HCT116 (cell line): ENCODE measurements at regions not wholly inside any gene's neighbourhood (a gene's known extent, or its start where the extent isn't known, plus 50 kb on each side); places are given as distances from the start of the nearest gene placed in this dataset.

ENCODE experiments used
- ATAC-seq: fragments of 200-7000 bp; cut with Tn5 transposase; 2 replicates; pipeline ENCODE4 v1.9.1; 2020; ENCODE audit warnings: mild to moderate bottlenecking, moderate library complexity
- BruUV-seq: library from RNA; stranded (reverse); fragments of 400-500 nt; replicated peaks from 2 replicates; lab custom pipeline; 2021; lab: Mats Ljungman, UMichigan
- CTCF ChIA-PET: fragments of 300-600 bp; sonication (Branson Sonifier 250); formaldehyde crosslinking; loops from one replicate; lab custom pipeline; 2021; ENCODE audit warnings: antibody characterized with exemption; lab: Charles Lee
- POLR2A ChIA-PET: fragments of 300-600, 350-600 bp; sonication (Branson Sonifier 250); formaldehyde crosslinking; loops from one replicate; lab custom pipeline; 2021; ENCODE audit warnings: antibody characterized with exemption; lab: Charles Lee
- RAD21 ChIA-PET, 2 experiments: fragments of 300-600 bp; sonication (Branson Sonifier 250); formaldehyde crosslinking; loops; one replicate each; lab custom pipeline; 2023; ENCODE audit warnings: low total read pairs in 2 of 2; ENCODE audit not compliant: uncharacterized antibody in 2 of 2, unreplicated experiment in 2 of 2, low non-redundant PET in 1 of 2; lab: Charles Lee
- DNase-seq: peaks from one replicate; pipeline ENCODE4 v3.0.0-alpha.2; 2010; ENCODE audit warnings: low read depth, low spot score
- H2AFZ ChIP-seq: fragments of 200-600 bp; shearing (Covaris generic), sonication (generic); 2 replicates; pipeline ENCODE4 v1.6.1; 2017; ENCODE audit warnings: low read depth, mixed run types, mixed read lengths, antibody characterized with exemption, low read length; ENCODE audit not compliant: poor library complexity, severe bottlenecking
- H3K27ac ChIP-seq: 2 replicates; pipeline ENCODE4 v1.5.1; 2012; ENCODE audit warnings: low read depth, low read length
- H3K27me3 ChIP-seq: fragments of 200-600 bp; sonication (generic); 2 replicates; pipeline ENCODE4 v1.6.1; 2016; ENCODE audit warnings: mixed run types, low read length, mixed read lengths; ENCODE audit not compliant: insufficient read depth
- H3K36me3 ChIP-seq, 2 experiments: fragments of 200-500 bp in 1 of 2; fragments of 200-600 bp in 1 of 2; sonication (Bioruptor generic) in 1 of 2; sonication (generic) in 1 of 2; 2 replicates each; pipeline versions ENCODE4 v1.5.1 to v1.6.1; 2014 to 2016; ENCODE audit warnings: low read length in 2 of 2, inconsistent platforms in 1 of 2, mixed read lengths in 1 of 2, mixed run types in 1 of 2; ENCODE audit not compliant: insufficient read depth in 2 of 2, control insufficient read depth in 1 of 2
- H3K4me1 ChIP-seq, 2 experiments: fragments of 200-600 bp in 1 of 2; sonication (generic) in 1 of 2; 2 replicates each; pipeline versions ENCODE4 v1.5.1 to v1.6.1; 2012 to 2017; ENCODE audit warnings: low read length in 2 of 2, inconsistent platforms in 1 of 2, mild to moderate bottlenecking in 1 of 2, mixed read lengths in 1 of 2, mixed run types in 1 of 2, moderate library complexity in 1 of 2; ENCODE audit not compliant: insufficient read depth in 2 of 2, control insufficient read depth in 1 of 2
- H3K4me2 ChIP-seq: fragments of 200-600 bp; sonication (generic); 2 replicates; pipeline ENCODE4 v1.6.1; 2017; ENCODE audit warnings: mixed run types, low read length, mixed read lengths
- H3K4me3 ChIP-seq, 2 experiments: fragments of 200-600 bp in 1 of 2; sonication (generic) in 1 of 2; replicated peaks in 1 of 2; 2 replicates each; pipeline ENCODE4 v1.5.1; 2011 to 2016; ENCODE audit warnings: low read length in 2 of 2, control low read depth in 1 of 2, low read depth in 1 of 2, mild to moderate bottlenecking in 1 of 2, mixed read lengths in 1 of 2, mixed run types in 1 of 2
- H3K79me2 ChIP-seq: fragments of 200-600 bp; sonication (generic); 2 replicates; pipeline ENCODE4 v1.6.1; 2017; ENCODE audit warnings: mild to moderate bottlenecking, mixed run types, low read length, moderate library complexity, mixed read lengths; ENCODE audit not compliant: insufficient read depth
- H3K9ac ChIP-seq: fragments of 200-600 bp; sonication (generic); 2 replicates; pipeline ENCODE4 v1.6.1; 2016; ENCODE audit warnings: low read length, mixed read lengths
- H3K9me2 ChIP-seq: fragments of 200-600 bp; sonication (generic), shearing (Covaris generic); 2 replicates; pipeline ENCODE4 v1.6.1; 2017; ENCODE audit warnings: mixed run types, mild to moderate bottlenecking, moderate library complexity; ENCODE audit not compliant: insufficient read depth
- H3K9me3 ChIP-seq, 2 experiments: fragments of 200-500 bp in 1 of 2; fragments of 200-600 bp in 1 of 2; sonication (Bioruptor generic) in 1 of 2; sonication (generic) in 1 of 2; 2 replicates each; pipeline ENCODE4 v1.6.1; 2014 to 2017; ENCODE audit warnings: low read length in 2 of 2, mixed read lengths in 2 of 2, inconsistent platforms in 1 of 2, low read depth in 1 of 2, mild to moderate bottlenecking in 1 of 2, mixed run types in 1 of 2, moderate library complexity in 1 of 2; ENCODE audit not compliant: control insufficient read depth in 1 of 2, insufficient read depth in 1 of 2
- H4K20me1 ChIP-seq: fragments of 200-600 bp; sonication (generic), shearing (Covaris generic); 2 replicates; pipeline ENCODE4 v1.6.1; 2017; ENCODE audit warnings: mixed run types, mild to moderate bottlenecking, moderate library complexity; ENCODE audit not compliant: insufficient read depth
- CBX3 ChIP-seq: IDR thresholded peaks from 2 replicates; pipeline ENCODE4 v1.6.1; 2012; ENCODE audit warnings: low read depth
- CEBPB ChIP-seq: IDR thresholded peaks from 2 replicates; pipeline ENCODE4 v1.6.1; 2012; ENCODE audit warnings: low read depth
- EGR1 ChIP-seq: IDR thresholded peaks from 2 replicates; pipeline ENCODE4 v1.6.1; 2012; ENCODE audit warnings: low read depth
- ELF1 ChIP-seq: IDR thresholded peaks from 2 replicates; pipeline ENCODE4 v1.6.1; 2012; ENCODE audit warnings: low read depth, borderline replicate concordance
- EZH2 ChIP-seq: fragments of 200-600 bp; sonication (generic); IDR thresholded peaks from 2 replicates; pipeline ENCODE4 v1.6.1; 2017; ENCODE audit warnings: antibody characterized with exemption, mixed run types
- EZH2phosphoT487 ChIP-seq: fragments of 200-600 bp; IDR thresholded peaks from 2 replicates; pipeline ENCODE4 v1.6.1; 2018; ENCODE audit warnings: antibody characterized with exemption, borderline replicate concordance
- FOSL1 ChIP-seq: IDR thresholded peaks from 2 replicates; pipeline ENCODE4 v1.6.1; 2012; ENCODE audit warnings: low read depth
- JUND ChIP-seq: IDR thresholded peaks from 2 replicates; pipeline ENCODE4 v1.6.1; 2012
- POLR2A ChIP-seq: IDR thresholded peaks from 2 replicates; pipeline ENCODE4 v1.7.0; 2011; ENCODE audit warnings: borderline replicate concordance; ENCODE audit not compliant: insufficient read depth, insufficient read length; ENCODE audit errors: extremely low read depth
- POLR2AphosphoS5 ChIP-seq: IDR thresholded peaks from 2 replicates; pipeline ENCODE4 v1.6.1; 2011; ENCODE audit warnings: mild to moderate bottlenecking, low read depth, low read length, moderate library complexity
- SIN3A ChIP-seq: IDR thresholded peaks from 2 replicates; pipeline ENCODE4 v1.6.1; 2012; ENCODE audit warnings: low read depth
- SP1 ChIP-seq: IDR thresholded peaks from 2 replicates; pipeline ENCODE4 v1.6.1; 2012; ENCODE audit warnings: low read depth
- SRF ChIP-seq: IDR thresholded peaks from 2 replicates; pipeline ENCODE4 v1.6.1; 2012; ENCODE audit warnings: low read depth
- YY1 ChIP-seq: IDR thresholded peaks from 2 replicates; pipeline ENCODE4 v1.6.1; 2011; ENCODE audit warnings: low read length, low read depth, moderate library complexity, mild to moderate bottlenecking; ENCODE audit not compliant: insufficient replicate concordance; ENCODE audit errors: extremely low read depth
- ZNF274 ChIP-seq: fragments of 200-500 bp; sonication (Bioruptor generic); IDR thresholded peaks from 2 replicates; pipeline ENCODE4 v1.6.1; 2014; ENCODE audit warnings: mild to moderate bottlenecking, low read depth, low read length, inconsistent platforms
- intact Hi-C: fragments of 100-400 bp; cut with micrococcal nuclease; formaldehyde crosslinking; loops from 2 replicates; pipeline ENCODE4 v1.10.0; 2022
- TF ChIP-seq, protein P1 (sequence below): IDR thresholded peaks from 2 replicates; pipeline ENCODE4 v1.6.1; 2012; ENCODE audit warnings: low read depth
- TF ChIP-seq, protein P2 (sequence below): IDR thresholded peaks from 2 replicates; pipeline ENCODE4 v1.6.1; 2012
- TF ChIP-seq, protein P3 (sequence below): IDR thresholded peaks from 2 replicates; pipeline ENCODE4 v1.6.1; 2011; ENCODE audit warnings: mild to moderate bottlenecking, low read length, moderate library complexity; ENCODE audit not compliant: insufficient replicate concordance; ENCODE audit errors: extremely low read depth
- TF ChIP-seq, protein P4 (sequence below): IDR thresholded peaks from 2 replicates; pipeline ENCODE4 v1.6.1; 2012
- TF ChIP-seq, protein P5 (sequence below), 3 experiments: fragments of 200-600 bp in 1 of 3; sonication (generic) in 1 of 3; IDR thresholded peaks in 2 of 3; conservative IDR thresholded peaks in 1 of 3; 2 replicates each; pipeline ENCODE4 v1.5.1; 2012 to 2017; ENCODE audit warnings: low read depth in 2 of 3, low read length in 2 of 3, antibody characterized with exemption in 1 of 3, borderline replicate concordance in 1 of 3, control low read depth in 1 of 3, mild to moderate bottlenecking in 1 of 3, mixed read lengths in 1 of 3, mixed run types in 1 of 3, moderate library complexity in 1 of 3; ENCODE audit not compliant: insufficient read depth in 1 of 3

DNA sequence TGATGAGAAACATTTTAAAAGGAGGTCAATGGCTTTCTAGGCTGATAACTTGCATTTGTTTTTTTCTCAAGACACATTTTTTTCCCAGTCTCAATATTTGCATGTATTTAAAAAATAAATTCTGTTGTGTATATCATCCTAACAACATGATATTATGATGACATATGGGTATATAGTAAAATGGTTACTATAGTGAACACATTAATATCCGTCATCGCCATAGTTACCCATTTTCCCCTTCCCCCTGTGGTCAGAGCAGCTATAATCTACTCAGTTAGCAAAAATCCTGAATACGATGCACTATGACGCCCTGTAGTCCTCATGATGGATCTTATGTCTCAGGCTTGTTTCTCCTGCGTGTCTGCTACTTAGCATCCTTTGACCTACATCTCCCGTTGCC lies 60.9 kb upstream of the ZPBP start:
- ATAC-seq (no peak), DNase-seq (no peak)
- POLR2A ChIA-PET, result no interaction called here
- RAD21 ChIA-PET, result no interaction called here
- no TSS peak for BruUV-seq
- TF ChIP-seq EGR1 (no peak), YY1 (no peak), JUND (no peak), EZH2phosphoT487 (no peak), POLR2A (no peak), ZNF274 (no peak), CEBPB (no peak), ELF1 (no peak), SRF (no peak), FOSL1 (no peak), SIN3A (no peak), CBX3 (no peak), SP1 (no peak), POLR2AphosphoS5 (no peak), EZH2 (no peak)
- TF ChIP-seq, protein P1, sequence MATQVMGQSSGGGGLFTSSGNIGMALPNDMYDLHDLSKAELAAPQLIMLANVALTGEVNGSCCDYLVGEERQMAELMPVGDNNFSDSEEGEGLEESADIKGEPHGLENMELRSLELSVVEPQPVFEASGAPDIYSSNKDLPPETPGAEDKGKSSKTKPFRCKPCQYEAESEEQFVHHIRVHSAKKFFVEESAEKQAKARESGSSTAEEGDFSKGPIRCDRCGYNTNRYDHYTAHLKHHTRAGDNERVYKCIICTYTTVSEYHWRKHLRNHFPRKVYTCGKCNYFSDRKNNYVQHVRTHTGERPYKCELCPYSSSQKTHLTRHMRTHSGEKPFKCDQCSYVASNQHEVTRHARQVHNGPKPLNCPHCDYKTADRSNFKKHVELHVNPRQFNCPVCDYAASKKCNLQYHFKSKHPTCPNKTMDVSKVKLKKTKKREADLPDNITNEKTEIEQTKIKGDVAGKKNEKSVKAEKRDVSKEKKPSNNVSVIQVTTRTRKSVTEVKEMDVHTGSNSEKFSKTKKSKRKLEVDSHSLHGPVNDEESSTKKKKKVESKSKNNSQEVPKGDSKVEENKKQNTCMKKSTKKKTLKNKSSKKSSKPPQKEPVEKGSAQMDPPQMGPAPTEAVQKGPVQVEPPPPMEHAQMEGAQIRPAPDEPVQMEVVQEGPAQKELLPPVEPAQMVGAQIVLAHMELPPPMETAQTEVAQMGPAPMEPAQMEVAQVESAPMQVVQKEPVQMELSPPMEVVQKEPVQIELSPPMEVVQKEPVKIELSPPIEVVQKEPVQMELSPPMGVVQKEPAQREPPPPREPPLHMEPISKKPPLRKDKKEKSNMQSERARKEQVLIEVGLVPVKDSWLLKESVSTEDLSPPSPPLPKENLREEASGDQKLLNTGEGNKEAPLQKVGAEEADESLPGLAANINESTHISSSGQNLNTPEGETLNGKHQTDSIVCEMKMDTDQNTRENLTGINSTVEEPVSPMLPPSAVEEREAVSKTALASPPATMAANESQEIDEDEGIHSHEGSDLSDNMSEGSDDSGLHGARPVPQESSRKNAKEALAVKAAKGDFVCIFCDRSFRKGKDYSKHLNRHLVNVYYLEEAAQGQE, result no peak
- TF ChIP-seq, protein P2, sequence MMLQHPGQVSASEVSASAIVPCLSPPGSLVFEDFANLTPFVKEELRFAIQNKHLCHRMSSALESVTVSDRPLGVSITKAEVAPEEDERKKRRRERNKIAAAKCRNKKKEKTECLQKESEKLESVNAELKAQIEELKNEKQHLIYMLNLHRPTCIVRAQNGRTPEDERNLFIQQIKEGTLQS, result no peak
- TF ChIP-seq, protein P3, sequence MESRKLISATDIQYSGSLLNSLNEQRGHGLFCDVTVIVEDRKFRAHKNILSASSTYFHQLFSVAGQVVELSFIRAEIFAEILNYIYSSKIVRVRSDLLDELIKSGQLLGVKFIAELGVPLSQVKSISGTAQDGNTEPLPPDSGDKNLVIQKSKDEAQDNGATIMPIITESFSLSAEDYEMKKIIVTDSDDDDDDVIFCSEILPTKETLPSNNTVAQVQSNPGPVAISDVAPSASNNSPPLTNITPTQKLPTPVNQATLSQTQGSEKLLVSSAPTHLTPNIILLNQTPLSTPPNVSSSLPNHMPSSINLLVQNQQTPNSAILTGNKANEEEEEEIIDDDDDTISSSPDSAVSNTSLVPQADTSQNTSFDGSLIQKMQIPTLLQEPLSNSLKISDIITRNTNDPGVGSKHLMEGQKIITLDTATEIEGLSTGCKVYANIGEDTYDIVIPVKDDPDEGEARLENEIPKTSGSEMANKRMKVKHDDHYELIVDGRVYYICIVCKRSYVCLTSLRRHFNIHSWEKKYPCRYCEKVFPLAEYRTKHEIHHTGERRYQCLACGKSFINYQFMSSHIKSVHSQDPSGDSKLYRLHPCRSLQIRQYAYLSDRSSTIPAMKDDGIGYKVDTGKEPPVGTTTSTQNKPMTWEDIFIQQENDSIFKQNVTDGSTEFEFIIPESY, result no peak
- TF ChIP-seq, protein P4, sequence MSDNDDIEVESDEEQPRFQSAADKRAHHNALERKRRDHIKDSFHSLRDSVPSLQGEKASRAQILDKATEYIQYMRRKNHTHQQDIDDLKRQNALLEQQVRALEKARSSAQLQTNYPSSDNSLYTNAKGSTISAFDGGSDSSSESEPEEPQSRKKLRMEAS, result no peak
- TF ChIP-seq, protein P5, sequence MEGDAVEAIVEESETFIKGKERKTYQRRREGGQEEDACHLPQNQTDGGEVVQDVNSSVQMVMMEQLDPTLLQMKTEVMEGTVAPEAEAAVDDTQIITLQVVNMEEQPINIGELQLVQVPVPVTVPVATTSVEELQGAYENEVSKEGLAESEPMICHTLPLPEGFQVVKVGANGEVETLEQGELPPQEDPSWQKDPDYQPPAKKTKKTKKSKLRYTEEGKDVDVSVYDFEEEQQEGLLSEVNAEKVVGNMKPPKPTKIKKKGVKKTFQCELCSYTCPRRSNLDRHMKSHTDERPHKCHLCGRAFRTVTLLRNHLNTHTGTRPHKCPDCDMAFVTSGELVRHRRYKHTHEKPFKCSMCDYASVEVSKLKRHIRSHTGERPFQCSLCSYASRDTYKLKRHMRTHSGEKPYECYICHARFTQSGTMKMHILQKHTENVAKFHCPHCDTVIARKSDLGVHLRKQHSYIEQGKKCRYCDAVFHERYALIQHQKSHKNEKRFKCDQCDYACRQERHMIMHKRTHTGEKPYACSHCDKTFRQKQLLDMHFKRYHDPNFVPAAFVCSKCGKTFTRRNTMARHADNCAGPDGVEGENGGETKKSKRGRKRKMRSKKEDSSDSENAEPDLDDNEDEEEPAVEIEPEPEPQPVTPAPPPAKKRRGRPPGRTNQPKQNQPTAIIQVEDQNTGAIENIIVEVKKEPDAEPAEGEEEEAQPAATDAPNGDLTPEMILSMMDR (IDR thresholded peaks at IDR 0.05 in 2 of 3, conservative IDR thresholded peaks at IDR 0.05 in 1 of 3; ENCODE audit: borderline replicate concordance in 1 of 3, insufficient read depth in 1 of 3, low read depth in 2 of 3, low read length in 2 of 3), result no peak
- Histone ChIP-seq H3K27me3 (no peaks in the 10 kb centered on the region), H3K4me2 (no peak overlapping the region), H3K9me2 (no peaks in the 10 kb centered on the region), H3K9me3 (no peaks in the 10 kb centered on the region), H3K79me2 (no peaks in the 10 kb centered on the region), H3K27ac (no peak overlapping the region), H3K9ac (no peak overlapping the region), H3K36me3 (no peaks in the 10 kb centered on the region), H3K4me1 (no peaks in the 10 kb centered on the region), H2AFZ (no peak overlapping the region), H4K20me1 (no peaks in the 10 kb centered on the region), H3K4me3 (no peak overlapping the region)
- intact Hi-C loops, result no loop called here
- CTCF ChIA-PET, result no interaction called here
